OCI-LY7 (cell line): ENCODE measurements at regions not wholly inside any gene's neighbourhood (a gene's known extent, or its start where the extent isn't known, plus 50 kb on each side); places are given as distances from the start of the nearest gene placed in this dataset.

Source experiments
- BruUV-seq: library from RNA; stranded (reverse); fragments of 400-500 nt; replicated peaks from 2 replicates; lab custom pipeline; 2021; lab: Mats Ljungman, UMichigan
- CTCF ChIA-PET: fragments of 300-600 bp; sonication (Branson Sonifier 250); formaldehyde crosslinking; loops from one replicate; lab custom pipeline; 2022; ENCODE audit warnings: antibody characterized with exemption; ENCODE audit not compliant: unreplicated experiment; lab: Charles Lee
- POLR2A ChIA-PET: fragments of 300-600 bp; sonication (Branson Sonifier 250); formaldehyde crosslinking; loops from one replicate; lab custom pipeline; 2022; ENCODE audit warnings: antibody characterized with exemption; lab: Charles Lee
- DNase-seq: peaks from one replicate; pipeline ENCODE4 v3.0.0-alpha.2; 2015; ENCODE audit warnings: low spot score
- H2AFZ ChIP-seq: fragments of 200-600 bp; sonication (generic), shearing (Covaris generic); 2 replicates; pipeline ENCODE4 v1.6.1; 2014; ENCODE audit warnings: mild to moderate bottlenecking, antibody characterized with exemption, low read length, moderate library complexity
- H3K27ac ChIP-seq: fragments of 200-600 bp; sonication (generic); 2 replicates; pipeline ENCODE4 v1.5.1; 2014; ENCODE audit warnings: mixed run types, low read depth, mild to moderate bottlenecking, moderate library complexity, low read length, inconsistent platforms; ENCODE audit not compliant: poor library complexity, severe bottlenecking
- H3K36me3 ChIP-seq: fragments of 200-600 bp; sonication (generic); 2 replicates; pipeline ENCODE4 v1.6.1; 2014; ENCODE audit warnings: mild to moderate bottlenecking, antibody characterized with exemption, low read length, moderate library complexity, mixed read lengths; ENCODE audit not compliant: insufficient read depth
- H3K4me1 ChIP-seq: fragments of 200-600 bp; sonication (generic); 2 replicates; pipeline ENCODE4 v1.5.1; 2014; ENCODE audit warnings: mild to moderate bottlenecking, low read length; ENCODE audit not compliant: insufficient read depth, poor library complexity, severe bottlenecking
- H3K4me2 ChIP-seq: fragments of 200-600 bp; sonication (generic); 2 replicates; pipeline ENCODE4 v1.6.1; 2014; ENCODE audit warnings: mild to moderate bottlenecking, low read length
- H3K4me3 ChIP-seq: fragments of 200-600 bp; sonication (generic); 2 replicates; pipeline ENCODE4 v1.5.1; 2014; ENCODE audit warnings: mild to moderate bottlenecking, low read depth, low read length; ENCODE audit not compliant: poor library complexity, severe bottlenecking
- H3K79me2 ChIP-seq: fragments of 200-600 bp; sonication (generic); 2 replicates; pipeline ENCODE4 v1.6.1; 2016; ENCODE audit warnings: low read depth, mild to moderate bottlenecking, low read length, moderate library complexity, mixed read lengths; ENCODE audit not compliant: insufficient read depth
- H3K9me2 ChIP-seq: fragments of 200-600 bp; sonication (generic); 2 replicates; pipeline ENCODE4 v1.6.1; 2016; ENCODE audit warnings: mild to moderate bottlenecking, low read length, mixed read lengths; ENCODE audit not compliant: insufficient read depth
- H3K9me3 ChIP-seq: fragments of 200-600 bp; sonication (generic); 2 replicates; pipeline ENCODE4 v1.6.1; 2014; ENCODE audit warnings: mild to moderate bottlenecking, mixed run types, low read length, mixed read lengths
- H4K20me1 ChIP-seq: fragments of 200-600 bp; sonication (generic); 2 replicates; pipeline ENCODE4 v1.6.1; 2014; ENCODE audit warnings: mild to moderate bottlenecking, antibody characterized with exemption, low read length, moderate library complexity, mixed read lengths; ENCODE audit not compliant: insufficient read depth
- EZH2phosphoT487 ChIP-seq: fragments of 200-600 bp; sonication (generic); IDR thresholded peaks from 2 replicates; pipeline ENCODE4 v1.6.1; 2018; ENCODE audit warnings: low read depth, borderline replicate concordance, mild to moderate bottlenecking, mixed run types, antibody characterized with exemption, low read length, moderate library complexity, mixed read lengths
- intact Hi-C: fragments of 100-400 bp; cut with micrococcal nuclease; formaldehyde crosslinking; loops from one replicate; pipeline ENCODE4 v1.10.0; 2022; ENCODE audit not compliant: unreplicated experiment
- TF ChIP-seq, protein P1 (sequence below): fragments of 200-600 bp; sonication (generic); conservative IDR thresholded peaks from 2 replicates; pipeline ENCODE4 v1.5.1; 2014; ENCODE audit warnings: mild to moderate bottlenecking, antibody characterized with exemption, low read length, moderate library complexity, mixed read lengths

DNA sequence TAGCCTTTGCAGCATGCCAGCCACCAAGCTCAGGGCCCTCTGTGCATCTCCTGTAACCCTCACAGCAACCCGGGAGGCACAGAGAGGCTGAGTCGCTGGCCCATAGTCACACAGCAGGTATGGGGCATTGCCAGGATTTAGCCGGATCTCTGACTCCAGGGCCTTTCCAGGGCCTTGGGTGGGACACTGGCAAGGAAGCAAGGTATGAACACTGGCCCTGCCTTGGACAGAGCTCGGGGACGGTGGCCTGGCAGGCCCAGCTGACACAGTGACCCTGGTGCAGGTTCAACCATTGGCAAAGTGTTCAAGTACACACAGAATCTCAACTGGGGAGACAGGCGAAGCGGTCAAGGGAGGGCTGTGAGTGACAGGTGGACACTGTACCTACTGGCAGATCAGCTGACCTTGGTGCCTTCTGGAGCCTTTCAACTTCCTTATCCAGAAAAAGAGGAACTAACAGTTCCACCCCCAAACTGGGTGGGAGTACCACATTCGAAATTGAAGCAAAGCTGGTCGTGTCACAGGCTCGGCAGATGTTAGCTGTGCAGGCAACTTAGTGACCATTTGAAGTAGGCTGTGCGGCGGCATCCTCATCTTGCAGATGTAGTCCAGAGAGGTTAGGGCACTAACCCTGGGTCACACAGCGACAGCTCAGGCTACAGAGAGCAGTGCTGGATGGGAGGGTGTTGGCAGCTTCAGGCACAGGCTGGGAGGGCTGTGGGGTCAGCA lies 287.4 kb downstream of the SEC14L1 start:
- intact Hi-C loops: loop anchor here (1.0 kb wide), 1 partner anchor 13 kb away; no protein-coding TSS in a partner anchor
- DNase-seq: peak; percentile 85
- TF ChIP-seq, protein P1, sequence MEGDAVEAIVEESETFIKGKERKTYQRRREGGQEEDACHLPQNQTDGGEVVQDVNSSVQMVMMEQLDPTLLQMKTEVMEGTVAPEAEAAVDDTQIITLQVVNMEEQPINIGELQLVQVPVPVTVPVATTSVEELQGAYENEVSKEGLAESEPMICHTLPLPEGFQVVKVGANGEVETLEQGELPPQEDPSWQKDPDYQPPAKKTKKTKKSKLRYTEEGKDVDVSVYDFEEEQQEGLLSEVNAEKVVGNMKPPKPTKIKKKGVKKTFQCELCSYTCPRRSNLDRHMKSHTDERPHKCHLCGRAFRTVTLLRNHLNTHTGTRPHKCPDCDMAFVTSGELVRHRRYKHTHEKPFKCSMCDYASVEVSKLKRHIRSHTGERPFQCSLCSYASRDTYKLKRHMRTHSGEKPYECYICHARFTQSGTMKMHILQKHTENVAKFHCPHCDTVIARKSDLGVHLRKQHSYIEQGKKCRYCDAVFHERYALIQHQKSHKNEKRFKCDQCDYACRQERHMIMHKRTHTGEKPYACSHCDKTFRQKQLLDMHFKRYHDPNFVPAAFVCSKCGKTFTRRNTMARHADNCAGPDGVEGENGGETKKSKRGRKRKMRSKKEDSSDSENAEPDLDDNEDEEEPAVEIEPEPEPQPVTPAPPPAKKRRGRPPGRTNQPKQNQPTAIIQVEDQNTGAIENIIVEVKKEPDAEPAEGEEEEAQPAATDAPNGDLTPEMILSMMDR: no peak
- TF ChIP-seq EZH2phosphoT487: no peak
- H2AFZ ChIP-seq: no peak overlapping the region
- peak overlapping the region; percentile 65 for H3K27ac ChIP-seq
- H4K20me1 ChIP-seq: no peaks in the 10 kb centered on the region
- POLR2A ChIA-PET: interaction anchor here (0.6 to 6.8 kb wide), 17 partner anchors 7 to 104 kb away, joined by 3 to 73 read pairs (median 8); no protein-coding TSS in a partner anchor
- H3K9me2 ChIP-seq: no peaks in the 10 kb centered on the region
- no peaks in the 10 kb centered on the region; the same call in 1 of the 2 replicates for H3K79me2 ChIP-seq
- peak overlapping the region; percentile 74 for H3K4me2 ChIP-seq
- CTCF ChIA-PET: interaction anchor here (0.6 to 3.4 kb wide), 11 partner anchors 13 to 1180 kb away, joined by 3 to 33 read pairs (median 7); no protein-coding TSS in a partner anchor
- BruUV-seq: no TSS peak
- peak overlapping the region; percentile 15 for H3K4me3 ChIP-seq
- H3K36me3 ChIP-seq: no peaks in the 10 kb centered on the region
- peaks cover 88% of the 10 kb centered on the region for H3K4me1 ChIP-seq
- no peaks in the 10 kb centered on the region for H3K9me3 ChIP-seq

DNA sequence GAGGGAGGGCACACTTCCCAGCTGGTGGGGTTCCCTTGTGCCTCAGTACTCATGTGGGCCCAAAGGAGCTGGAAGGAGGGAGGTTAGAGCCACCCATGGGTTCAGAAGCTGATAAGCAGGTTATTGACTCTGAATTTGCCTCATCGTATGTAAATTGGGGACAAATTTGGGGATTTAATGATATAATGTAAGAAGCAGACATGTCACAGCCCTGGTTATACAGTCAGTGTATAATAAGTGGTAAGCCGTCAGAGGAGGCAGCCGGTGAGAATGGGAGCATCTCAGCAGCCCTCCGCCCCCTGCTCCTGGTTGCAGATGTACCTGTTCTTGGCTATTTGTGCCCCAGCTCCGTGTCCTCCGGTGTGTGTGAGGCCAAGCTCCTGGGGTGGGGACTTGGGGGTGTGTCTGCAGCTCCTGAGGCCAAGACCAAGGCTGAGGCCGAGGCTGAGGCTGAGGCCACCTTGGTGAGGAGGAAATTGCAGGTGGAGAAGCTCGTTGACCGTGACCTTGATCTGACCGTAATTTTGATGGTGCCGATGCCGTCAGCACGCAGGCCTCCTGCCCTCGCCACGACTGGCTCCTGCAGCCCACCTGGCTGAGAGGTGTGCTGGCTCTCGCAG lies 288.1 kb downstream of the SEC14L1 start:
- H3K4me1 ChIP-seq: peaks cover 95% of the 10 kb centered on the region
- H3K4me2 ChIP-seq: peak overlapping the region; percentile 74
- H4K20me1 ChIP-seq: no peaks in the 10 kb centered on the region
- H3K79me2 ChIP-seq: no peaks in the 10 kb centered on the region; the same call in 1 of the 2 replicates
- CTCF ChIA-PET: interaction anchor here (0.6 to 3.4 kb wide), 16 partner anchors 8 to 195 kb away, joined by 3 to 33 read pairs (median 7); no protein-coding TSS in a partner anchor
- POLR2A ChIA-PET: interaction anchor here (0.6 to 6.8 kb wide), 20 partner anchors 8 to 388 kb away, joined by 3 to 73 read pairs (median 8); no protein-coding TSS in a partner anchor
- peak; percentile 57 for DNase-seq
- no peak for TF ChIP-seq EZH2phosphoT487
- TF ChIP-seq, protein P1: no peak
- H2AFZ ChIP-seq: no peak overlapping the region; the same call in 1 of the 2 replicates
- intact Hi-C loops: loop anchor here (1.0 kb wide), 3 partner anchors 12 to 98 kb away; no protein-coding TSS in a partner anchor
- H3K9me3 ChIP-seq: no peaks in the 10 kb centered on the region
- no peaks in the 10 kb centered on the region for H3K9me2 ChIP-seq
- H3K36me3 ChIP-seq: no peaks in the 10 kb centered on the region
- H3K27ac ChIP-seq: peak overlapping the region; percentile 65
- peak overlapping the region; percentile 15 for H3K4me3 ChIP-seq
- no TSS peak for BruUV-seq
